PC-9 (cell line): ENCODE measurements at regions not wholly inside any gene's neighbourhood (a gene's known extent, or its start where the extent isn't known, plus 50 kb on each side); places are given as distances from the start of the nearest gene placed in this dataset.
"Not testable (repeated sequence)": the region's sequence is repeated elsewhere in the genome, so short reads cannot be mapped to it uniquely, and the experiment has no call there.

Source experiments
- BruUV-seq: library from RNA; stranded (reverse); fragments of 400-500 nt; replicated peaks from 2 replicates; lab custom pipeline; 2021; lab: Mats Ljungman, UMichigan
- CTCF ChIA-PET: fragments of 300-600 bp; sonication (Branson Sonifier 250); formaldehyde crosslinking; loops from one replicate; lab custom pipeline; 2022; ENCODE audit warnings: antibody characterized with exemption; lab: Charles Lee
- POLR2A ChIA-PET: fragments of 300-600 bp; sonication (Branson Sonifier 250); formaldehyde crosslinking; loops from one replicate; lab custom pipeline; 2022; ENCODE audit warnings: antibody characterized with exemption; ENCODE audit not compliant: unreplicated experiment; lab: Charles Lee
- DNase-seq, 2 experiments: peaks; one replicate each; pipeline versions ENCODE4 v3.0.0 to v3.0.0-alpha.2; 2015 to 2022; ENCODE audit warnings: mixed read lengths in 1 of 2
- H2AFZ ChIP-seq: fragments of 200-600 bp; sonication (generic); 2 replicates; pipeline ENCODE4 v1.8.1; 2017; ENCODE audit warnings: antibody characterized with exemption
- H3F3A ChIP-seq: fragments of 200-600 bp; sonication (generic); 2 replicates; pipeline ENCODE4 v1.8.1; 2017; ENCODE audit warnings: antibody characterized with exemption, mild to moderate bottlenecking, low read depth; ENCODE audit not compliant: insufficient read depth
- H3K27ac ChIP-seq: fragments of 200-600 bp; sonication (generic); 2 replicates; pipeline ENCODE4 v1.6.1; 2016; ENCODE audit warnings: mixed run types
- H3K27me3 ChIP-seq: fragments of 200-600 bp; sonication (generic); 2 replicates; pipeline ENCODE4 v1.6.1; 2016; ENCODE audit warnings: low read depth, mixed run types; ENCODE audit not compliant: insufficient read depth
- H3K36me3 ChIP-seq: fragments of 200-600 bp; sonication (generic); 2 replicates; pipeline ENCODE4 v1.6.1; 2016; ENCODE audit warnings: low read depth, mixed run types
- H3K4me1 ChIP-seq: fragments of 200-600 bp; sonication (generic); replicated peaks from 2 replicates; pipeline ENCODE4 v1.6.1; 2016; ENCODE audit warnings: mixed run types; ENCODE audit not compliant: insufficient read depth
- H3K4me2 ChIP-seq: fragments of 200-600 bp; sonication (generic); 2 replicates; pipeline ENCODE4 v1.6.1; 2017; ENCODE audit warnings: mixed run types
- H3K4me3 ChIP-seq: fragments of 200-600 bp; sonication (generic); 2 replicates; pipeline ENCODE4 v1.6.1; 2016; ENCODE audit warnings: mixed run types
- H3K79me2 ChIP-seq: fragments of 200-600 bp; sonication (generic); 2 replicates; pipeline ENCODE4 v1.6.1; 2017; ENCODE audit warnings: low read depth, mixed run types
- H3K9me2 ChIP-seq: fragments of 200-600 bp; sonication (generic); 2 replicates; pipeline ENCODE4 v1.8.1; 2017; ENCODE audit warnings: mild to moderate bottlenecking; ENCODE audit not compliant: insufficient read depth
- H3K9me3 ChIP-seq: fragments of 200-600 bp; sonication (generic); 2 replicates; pipeline ENCODE4 v1.8.1; 2016; ENCODE audit warnings: low read depth; ENCODE audit not compliant: insufficient read depth
- H4K20me1 ChIP-seq: fragments of 200-600 bp; sonication (generic); 2 replicates; pipeline ENCODE4 v1.8.1; 2017; ENCODE audit not compliant: insufficient read depth
- CTCF ChIP-seq: fragments of 200-600 bp; sonication (generic); conservative IDR thresholded peaks from 2 replicates; pipeline ENCODE4 v1.6.1; 2017; ENCODE audit warnings: mixed run types, antibody characterized with exemption, mild to moderate bottlenecking, moderate library complexity
- EZH2 ChIP-seq: fragments of 200-600 bp; sonication (generic); IDR thresholded peaks from 2 replicates; pipeline ENCODE4 v1.8.0; 2017; ENCODE audit warnings: antibody characterized with exemption, low read depth
- intact Hi-C: fragments of 100-400 bp; cut with micrococcal nuclease; formaldehyde crosslinking; loops from one replicate; pipeline ENCODE4 v1.10.0; 2022; ENCODE audit not compliant: unreplicated experiment

- H3K9me2 ChIP-seq: no peaks in the 10 kb centered on the region
- DNase-seq: no peak
- H3F3A ChIP-seq: no peaks in the 10 kb centered on the region
- no peak overlapping the region for H2AFZ ChIP-seq
- CTCF ChIA-PET: no interaction called here
- no peaks in the 10 kb centered on the region for H3K9me3 ChIP-seq
- TF ChIP-seq EZH2: no peak
- no peak for TF ChIP-seq CTCF
- H3K36me3 ChIP-seq: no peaks in the 10 kb centered on the region
- no peak overlapping the region for H3K4me3 ChIP-seq
- no peaks in the 10 kb centered on the region for H3K27me3 ChIP-seq
- no TSS peak for BruUV-seq
- POLR2A ChIA-PET: no interaction called here
- no peaks in the 10 kb centered on the region for H3K79me2 ChIP-seq
- intact Hi-C loops: no loop called here
- H4K20me1 ChIP-seq: no peaks in the 10 kb centered on the region
- H3K4me2 ChIP-seq: no peak overlapping the region
- no peak overlapping the region for H3K27ac ChIP-seq
- H3K4me1 ChIP-seq: no peaks in the 10 kb centered on the region
Observed at GRCh38 chr13:66237411-66238062, 992.6 kb downstream of the PCDH9 start.

GRCh38 chr13:66234159-66234558 is 996.0 kb downstream of the PCDH9 start:
- intact Hi-C loops: no loop called here
- TF ChIP-seq EZH2 (no peak), CTCF (no peak)
- H4K20me1 ChIP-seq: no peaks in the 10 kb centered on the region
- no peak overlapping the region for H3K4me3 ChIP-seq
- no peaks in the 10 kb centered on the region for H3K4me1 ChIP-seq
- no peaks in the 10 kb centered on the region for H3K36me3 ChIP-seq
- no peak for DNase-seq
- no peaks in the 10 kb centered on the region for H3K79me2 ChIP-seq
- no peak overlapping the region for H3K27ac ChIP-seq
- no peak overlapping the region for H3K4me2 ChIP-seq
- CTCF ChIA-PET: no interaction called here
- H3K9me2 ChIP-seq: no peaks in the 10 kb centered on the region
- H2AFZ ChIP-seq: no peak overlapping the region
- POLR2A ChIA-PET: no interaction called here
- no TSS peak for BruUV-seq
- H3K9me3 ChIP-seq: no peaks in the 10 kb centered on the region
- no peaks in the 10 kb centered on the region for H3F3A ChIP-seq
- H3K27me3 ChIP-seq: no peaks in the 10 kb centered on the region

GRCh38 chr13:66231958-66232357 is 998.2 kb downstream of the PCDH9 start:
- H2AFZ ChIP-seq, H3K36me3 ChIP-seq, H3K4me3 ChIP-seq, H3K27me3 ChIP-seq, H3K9me2 ChIP-seq, H3K4me1 ChIP-seq, BruUV-seq, intact Hi-C loops, H3F3A ChIP-seq, H3K27ac ChIP-seq, H3K79me2 ChIP-seq, DNase-seq, H3K4me2 ChIP-seq, CTCF ChIA-PET, H3K9me3 ChIP-seq, H4K20me1 ChIP-seq: not testable (repeated sequence)
- POLR2A ChIA-PET: interaction anchor here (0.6 kb wide), 1 partner anchor 31 kb away, joined by 4 read pairs; no protein-coding TSS in a partner anchor

- no peaks in the 10 kb centered on the region for H3K9me3 ChIP-seq
- no peaks in the 10 kb centered on the region for H3K27me3 ChIP-seq
- CTCF ChIA-PET: no interaction called here
- H4K20me1 ChIP-seq: no peaks in the 10 kb centered on the region
- POLR2A ChIA-PET: no interaction called here
- no peaks in the 10 kb centered on the region for H3F3A ChIP-seq
- H3K4me2 ChIP-seq: no peak overlapping the region
- H3K79me2 ChIP-seq: no peaks in the 10 kb centered on the region
- no peaks in the 10 kb centered on the region for H3K9me2 ChIP-seq
- no peak overlapping the region for H3K4me3 ChIP-seq
- TF ChIP-seq EZH2: no peak
- TF ChIP-seq CTCF: no peak
- no peaks in the 10 kb centered on the region for H3K36me3 ChIP-seq
- DNase-seq: no peak
- H2AFZ ChIP-seq: no peak overlapping the region
- no peaks in the 10 kb centered on the region for H3K4me1 ChIP-seq
- intact Hi-C loops: no loop called here
- no TSS peak for BruUV-seq
- no peak overlapping the region for H3K27ac ChIP-seq
Observed at GRCh38 chr13:66225072-66225471, 1005.1 kb downstream of the PCDH9 start.
